K562 (cell line): ENCODE measurements at regions not wholly inside any gene's neighbourhood (a gene's known extent, or its start where the extent isn't known, plus 50 kb on each side); places are given as distances from the start of the nearest gene placed in this dataset.

Experiments
- CBX1 ChIP-seq: sonication (generic); IDR thresholded peaks from 2 replicates; pipeline ENCODE4 v1.6.1; 2016; ENCODE audit warnings: antibody characterized with exemption, low read depth, mild to moderate bottlenecking
- CUX1 ChIP-seq: fragments of 200-800 bp; sonication (Bioruptor generic); IDR thresholded peaks from 2 replicates; pipeline ENCODE4 v1.6.1; 2016; ENCODE audit warnings: missing genetic modification characterization, missing compliant biosample characterization
- GATAD2B ChIP-seq: fragments of 450-650 bp; IDR thresholded peaks from 2 replicates; pipeline ENCODE4 v1.6.1; 2017; ENCODE audit warnings: mild to moderate bottlenecking, borderline replicate concordance
- HDAC1 ChIP-seq, 2 experiments: fragments of 450-650 bp; IDR thresholded peaks; 2 replicates each; pipeline ENCODE4 v1.6.1; 2016 to 2017; ENCODE audit warnings: inconsistent platforms in 1 of 2, mild to moderate bottlenecking in 1 of 2, moderate library complexity in 1 of 2
- KDM4B ChIP-seq, 2 experiments: fragments of 450-650 bp in 1 of 2; sonication (generic) in 1 of 2; IDR thresholded peaks; 2 replicates each; pipeline ENCODE4 v1.6.1; 2016 to 2017; ENCODE audit warnings: borderline replicate concordance in 2 of 2, antibody characterized with exemption in 1 of 2, low read depth in 1 of 2, mild to moderate bottlenecking in 1 of 2
- KLF1 ChIP-seq: fragments of 450-650 bp; IDR thresholded peaks from 2 replicates; pipeline ENCODE4 v1.6.1; 2016; ENCODE audit warnings: missing genetic modification characterization, missing compliant biosample characterization
- L3MBTL2 ChIP-seq: fragments of 450-650 bp; IDR thresholded peaks from 2 replicates; pipeline ENCODE4 v1.6.1; 2016; ENCODE audit warnings: mild to moderate bottlenecking, moderate library complexity
- MAFK ChIP-seq: IDR thresholded peaks from 2 replicates; pipeline ENCODE4 v1.6.1; 2011; ENCODE audit warnings: low read length, improper control_type of control experiment
- TGIF2 ChIP-seq: sonication (generic); formaldehyde crosslinking; IDR thresholded peaks from 2 replicates; pipeline ENCODE4 v1.8.1; 2022; ENCODE audit warnings: mild to moderate bottlenecking, missing genetic modification reagents, moderate library complexity
- VEZF1 ChIP-seq: fragments of 200-800 bp; sonication (Bioruptor generic); IDR thresholded peaks from 2 replicates; pipeline ENCODE4 v1.6.1; 2017; ENCODE audit warnings: missing genetic modification characterization, missing compliant biosample characterization
- ZNF707 ChIP-seq: fragments of 250-450 bp; sonication (Bioruptor Pico); conservative IDR thresholded peaks from 2 replicates; pipeline ENCODE4 v1.8.0; 2022; ENCODE audit warnings: inconsistent platforms, mild to moderate bottlenecking, moderate library complexity
- TF ChIP-seq, protein P1 (sequence below): IDR thresholded peaks from 2 replicates; pipeline ENCODE4 v1.6.1; 2011; ENCODE audit not compliant: insufficient read length; ENCODE audit errors: extremely low read depth
- TF ChIP-seq, protein P2 (sequence below), 2 experiments: IDR thresholded peaks; 2 replicates each; pipeline ENCODE4 v1.6.1; 2012; ENCODE audit warnings: improper control_type of control experiment in 2 of 2, low read depth in 2 of 2, low read length in 2 of 2, borderline replicate concordance in 1 of 2

GRCh38 chr2:12288048-12288447, 428.7 kb upstream of the TRIB2 start (continued):
- TF ChIP-seq, protein P1, sequence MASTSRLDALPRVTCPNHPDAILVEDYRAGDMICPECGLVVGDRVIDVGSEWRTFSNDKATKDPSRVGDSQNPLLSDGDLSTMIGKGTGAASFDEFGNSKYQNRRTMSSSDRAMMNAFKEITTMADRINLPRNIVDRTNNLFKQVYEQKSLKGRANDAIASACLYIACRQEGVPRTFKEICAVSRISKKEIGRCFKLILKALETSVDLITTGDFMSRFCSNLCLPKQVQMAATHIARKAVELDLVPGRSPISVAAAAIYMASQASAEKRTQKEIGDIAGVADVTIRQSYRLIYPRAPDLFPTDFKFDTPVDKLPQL = no peak
- TF ChIP-seq CBX1 (no peak), CUX1 (CRISPR knock-in tag) (0 out of 2 replicates have a peak, but pooled peaks have one; percentile 54), L3MBTL2 (no peak), MAFK (no peak), VEZF1 (CRISPR knock-in tag) (peak; percentile 67; the same call in 1 of the 2 replicates), KDM4B (IDR thresholded peaks at IDR 0.05; ENCODE audit: borderline replicate concordance in 2 of 2, low read depth in 1 of 2) (no peak), KLF1 (tag) (no peak), HDAC1 (IDR thresholded peaks at IDR 0.05) (peak in 1 of 2 experiments; percentile 50; a peak in 1 of 4 replicates), GATAD2B (no peak), TGIF2 (CRISPR knock-in tag) (no peak), ZNF707 (CRISPR knock-in tag) (no peak)
- TF ChIP-seq, protein P2, sequence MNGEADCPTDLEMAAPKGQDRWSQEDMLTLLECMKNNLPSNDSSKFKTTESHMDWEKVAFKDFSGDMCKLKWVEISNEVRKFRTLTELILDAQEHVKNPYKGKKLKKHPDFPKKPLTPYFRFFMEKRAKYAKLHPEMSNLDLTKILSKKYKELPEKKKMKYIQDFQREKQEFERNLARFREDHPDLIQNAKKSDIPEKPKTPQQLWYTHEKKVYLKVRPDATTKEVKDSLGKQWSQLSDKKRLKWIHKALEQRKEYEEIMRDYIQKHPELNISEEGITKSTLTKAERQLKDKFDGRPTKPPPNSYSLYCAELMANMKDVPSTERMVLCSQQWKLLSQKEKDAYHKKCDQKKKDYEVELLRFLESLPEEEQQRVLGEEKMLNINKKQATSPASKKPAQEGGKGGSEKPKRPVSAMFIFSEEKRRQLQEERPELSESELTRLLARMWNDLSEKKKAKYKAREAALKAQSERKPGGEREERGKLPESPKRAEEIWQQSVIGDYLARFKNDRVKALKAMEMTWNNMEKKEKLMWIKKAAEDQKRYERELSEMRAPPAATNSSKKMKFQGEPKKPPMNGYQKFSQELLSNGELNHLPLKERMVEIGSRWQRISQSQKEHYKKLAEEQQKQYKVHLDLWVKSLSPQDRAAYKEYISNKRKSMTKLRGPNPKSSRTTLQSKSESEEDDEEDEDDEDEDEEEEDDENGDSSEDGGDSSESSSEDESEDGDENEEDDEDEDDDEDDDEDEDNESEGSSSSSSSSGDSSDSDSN (IDR thresholded peaks at IDR 0.05; ENCODE audit: borderline replicate concordance in 1 of 2, low read depth in 2 of 2, low read length in 2 of 2) = no peak
